HG03095 (cell line): ENCODE measurements at regions not wholly inside any gene's neighbourhood (a gene's known extent, or its start where the extent isn't known, plus 50 kb on each side); places are given as distances from the start of the nearest gene placed in this dataset.

Experiments used
- ATAC-seq: cut with Tn5 transposase; IDR thresholded peaks from one replicate; pipeline ENCODE4 v1.9.1; 2021; ENCODE audit warnings: moderate library complexity; ENCODE audit not compliant: unreplicated experiment

DNA sequence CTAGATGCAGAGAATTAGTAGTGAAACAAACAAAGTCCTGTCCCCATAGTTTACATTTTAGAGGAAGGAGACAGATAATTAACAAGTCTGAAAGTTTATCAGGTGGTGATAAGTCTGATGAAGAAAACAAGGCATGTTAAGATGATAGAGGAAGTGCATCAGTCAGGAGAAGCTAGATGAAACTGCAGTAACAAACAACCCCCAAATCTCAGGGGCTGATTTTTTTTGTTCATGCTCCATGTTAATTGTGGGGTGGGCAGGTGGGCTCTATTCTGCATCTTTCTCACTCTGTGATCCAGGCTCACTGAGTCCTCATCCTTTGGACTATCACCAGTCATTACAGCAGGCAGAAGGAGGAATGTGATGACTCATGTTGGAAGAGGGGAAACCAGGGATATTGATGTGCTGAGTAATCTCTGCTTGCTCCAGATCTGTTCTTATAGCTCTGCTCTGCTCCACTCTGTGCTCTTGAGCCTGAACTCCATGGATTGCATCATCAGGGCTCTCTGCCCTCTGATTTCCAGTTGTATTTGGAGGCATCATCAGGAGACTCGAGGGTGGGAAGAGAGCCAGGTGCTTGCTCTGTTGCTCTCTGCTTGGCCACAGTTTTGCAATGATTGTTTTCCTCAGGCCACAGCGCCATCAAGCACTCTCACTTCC, 166.9 kb downstream of the IER5 start:
- no peak for ATAC-seq

DNA sequence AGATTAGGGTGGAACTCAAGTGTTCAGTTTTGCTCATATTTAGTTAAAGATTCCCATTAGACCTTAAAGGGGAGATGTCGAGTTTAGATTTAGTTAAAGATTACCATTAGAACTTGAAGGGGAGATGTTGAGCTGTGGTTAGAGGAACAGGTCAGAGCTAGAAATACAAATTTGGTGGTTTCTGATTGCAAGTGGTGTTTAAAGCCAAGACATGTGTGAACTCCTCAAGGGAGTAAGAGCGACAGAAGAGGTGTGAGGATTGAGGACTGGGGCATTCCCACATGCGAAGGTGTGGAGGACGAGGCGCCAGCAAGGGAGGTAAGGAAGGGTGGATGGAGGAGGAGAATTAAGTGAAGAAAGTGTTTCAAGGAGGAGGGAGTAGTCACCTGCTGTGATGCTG, 168.6 kb downstream of the IER5 start:
- no peak for ATAC-seq

DNA sequence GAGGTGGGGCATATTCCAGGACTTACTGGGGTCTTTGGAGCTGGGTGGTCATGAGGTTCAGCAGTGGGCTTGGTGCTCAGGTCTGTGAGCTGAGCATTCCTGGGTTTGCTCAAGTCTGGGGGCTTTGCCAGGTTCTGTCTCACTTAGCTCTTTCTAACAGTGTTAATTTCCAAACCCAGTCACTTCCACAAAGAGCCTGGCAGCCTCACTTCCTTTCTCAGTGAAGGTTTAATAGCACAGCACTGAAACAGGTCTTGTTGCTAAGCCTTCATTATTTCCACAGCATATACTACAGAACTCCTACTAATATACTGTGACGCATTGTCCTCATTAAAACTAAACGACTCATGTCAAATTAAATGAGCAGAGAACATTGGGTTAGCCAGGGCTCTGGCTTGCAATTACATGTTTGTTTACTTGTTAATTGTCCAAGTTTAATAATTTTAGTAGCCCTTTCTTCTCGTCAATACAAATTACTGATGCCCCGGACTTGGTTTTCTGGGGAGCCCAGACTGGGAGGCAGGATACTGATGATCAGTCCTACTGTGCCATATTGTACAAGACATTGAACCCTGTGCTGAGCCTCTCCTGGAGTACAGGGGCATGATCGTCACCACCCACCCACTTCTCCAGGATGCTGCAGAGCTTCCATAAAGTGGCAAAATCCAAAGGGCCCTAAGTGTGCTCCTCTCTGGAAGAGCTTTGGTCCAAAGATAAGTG, 170.7 kb downstream of the IER5 start:
- no peak for ATAC-seq

DNA sequence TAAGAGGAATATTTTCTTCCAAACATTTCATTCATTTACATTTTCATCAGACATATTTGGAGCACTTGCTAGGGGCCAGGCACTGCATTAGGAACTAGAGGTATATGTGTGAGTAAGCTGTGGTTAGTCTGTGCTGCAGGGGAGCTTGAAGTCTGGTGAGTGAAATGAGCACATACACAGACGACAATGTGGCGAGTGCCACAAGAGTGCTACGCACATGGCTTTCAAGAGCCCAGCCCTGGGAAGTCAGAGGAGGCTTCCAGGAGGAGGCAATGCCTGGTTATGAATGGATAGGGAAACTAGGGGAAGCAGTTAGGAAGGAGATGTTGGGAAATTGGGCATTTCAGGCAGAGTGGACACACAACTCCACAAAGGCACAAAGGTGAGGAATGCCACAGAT, 171.8 kb downstream of the IER5 start:
- ATAC-seq = no peak

DNA sequence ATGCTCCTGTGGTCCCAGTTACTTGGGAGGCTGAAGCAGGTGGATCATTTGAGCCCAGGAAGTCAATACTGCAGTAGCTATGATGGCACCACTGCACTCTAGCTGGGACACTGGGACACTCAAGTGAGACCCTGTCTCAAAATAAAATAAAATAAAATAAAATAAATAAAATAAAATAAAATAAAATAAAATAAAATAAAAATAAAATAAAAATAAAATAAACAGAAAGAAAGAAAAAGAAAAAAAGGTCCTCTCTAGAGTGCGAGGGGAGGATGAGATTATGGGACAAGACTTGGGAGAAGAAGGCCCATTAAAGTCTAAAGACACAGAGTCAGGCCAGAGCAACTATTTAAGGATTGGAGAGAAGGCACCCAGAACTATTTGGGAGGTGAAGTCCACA, 172.5 kb downstream of the IER5 start:
- ATAC-seq = no peak

DNA sequence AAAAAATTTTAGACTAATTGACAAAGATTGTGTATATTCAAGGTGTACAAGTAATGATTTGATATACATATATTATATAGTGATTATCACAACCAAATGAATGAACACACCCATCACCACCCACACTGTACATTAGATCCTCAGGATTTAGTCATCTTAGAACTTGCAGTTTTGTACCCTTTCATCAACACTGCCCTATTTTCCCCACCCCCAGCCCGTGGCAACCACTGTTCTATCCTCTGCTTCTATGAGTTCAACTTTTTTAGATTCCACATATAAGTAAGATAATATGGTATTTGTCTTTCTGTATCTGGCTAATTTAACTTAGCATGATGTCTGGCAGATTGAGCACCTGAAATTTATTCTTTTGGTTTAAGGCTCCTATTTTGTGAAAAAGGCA, 173.6 kb downstream of the IER5 start:
- no peak for ATAC-seq

DNA sequence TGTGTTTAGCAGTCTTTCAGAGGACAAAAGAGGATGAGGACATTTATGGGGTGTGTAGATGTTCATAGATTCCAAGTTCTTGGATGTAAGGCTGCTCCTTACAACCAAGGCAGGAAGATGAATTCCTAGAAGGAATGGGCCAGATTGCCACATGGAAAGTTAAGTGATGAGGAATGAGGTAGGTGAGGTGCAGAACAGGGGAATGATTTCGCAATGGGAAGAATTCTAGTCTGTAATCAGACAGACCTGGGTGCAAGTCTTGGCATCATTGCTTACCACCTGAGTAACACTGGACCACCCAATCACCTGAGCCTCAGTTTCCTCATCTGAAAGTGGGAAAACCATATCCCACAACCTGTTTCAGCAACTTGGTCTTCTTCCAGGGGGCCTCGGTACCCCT, 174.9 kb downstream of the IER5 start:
- ATAC-seq = no peak

DNA sequence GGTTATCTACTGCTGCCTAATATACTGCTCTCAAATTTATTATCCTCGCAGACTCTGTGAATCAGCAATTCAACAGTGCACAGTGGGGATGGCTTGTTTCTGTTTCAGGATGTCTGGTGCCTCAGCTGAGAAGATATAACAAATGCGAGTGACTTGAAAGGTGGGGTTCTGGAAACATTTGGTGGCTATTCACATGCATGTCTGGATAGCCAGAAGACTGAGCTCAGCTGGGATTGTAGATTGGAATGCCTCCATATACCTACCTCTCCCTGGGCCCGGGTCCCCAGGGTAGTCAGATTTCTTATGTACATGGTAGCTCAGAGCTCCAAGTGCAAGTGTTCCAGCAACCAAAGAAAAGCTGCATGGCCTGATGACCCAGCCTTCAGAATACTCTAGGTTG, 176.3 kb downstream of the IER5 start:
- no peak for ATAC-seq

DNA sequence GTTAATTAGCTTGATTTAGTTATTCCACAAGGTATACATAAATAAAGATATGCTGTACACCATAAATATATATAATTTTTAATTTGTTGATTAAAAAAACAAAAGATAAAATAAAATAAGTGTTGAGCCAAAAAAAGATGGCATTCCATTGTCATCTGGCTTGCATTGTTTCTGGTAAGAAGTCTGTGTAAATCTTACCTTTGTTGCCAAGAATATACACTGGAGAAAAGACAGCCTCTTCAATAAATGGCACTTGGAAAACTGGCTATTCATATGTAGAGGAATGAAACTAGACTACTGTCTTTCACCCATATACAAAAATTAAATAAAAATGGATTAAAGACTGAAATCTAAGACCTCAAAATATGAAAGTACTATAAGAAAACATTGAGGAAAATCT, 196.5 kb downstream of the IER5 start:
- no peak for ATAC-seq

DNA sequence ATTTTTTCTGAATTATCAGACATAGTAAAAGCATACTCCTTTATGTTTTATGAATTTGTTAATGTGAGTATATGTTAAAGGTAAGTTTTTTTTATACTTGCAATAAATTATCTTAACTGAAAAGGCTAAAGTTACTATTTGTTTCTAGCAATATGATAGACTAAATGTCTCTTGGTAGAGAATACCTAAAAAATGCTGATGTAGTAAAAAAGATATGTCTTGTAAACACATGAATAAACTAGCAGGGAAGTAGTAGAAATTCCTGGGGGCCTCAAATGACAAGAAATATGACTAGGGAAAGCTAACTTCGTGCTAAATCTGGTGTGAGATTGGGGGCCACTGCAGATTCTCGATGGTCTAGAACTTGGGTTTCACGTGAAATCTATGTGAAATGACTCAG, 188.1 kb upstream of the CACNA1E start:
- ATAC-seq = no peak

DNA sequence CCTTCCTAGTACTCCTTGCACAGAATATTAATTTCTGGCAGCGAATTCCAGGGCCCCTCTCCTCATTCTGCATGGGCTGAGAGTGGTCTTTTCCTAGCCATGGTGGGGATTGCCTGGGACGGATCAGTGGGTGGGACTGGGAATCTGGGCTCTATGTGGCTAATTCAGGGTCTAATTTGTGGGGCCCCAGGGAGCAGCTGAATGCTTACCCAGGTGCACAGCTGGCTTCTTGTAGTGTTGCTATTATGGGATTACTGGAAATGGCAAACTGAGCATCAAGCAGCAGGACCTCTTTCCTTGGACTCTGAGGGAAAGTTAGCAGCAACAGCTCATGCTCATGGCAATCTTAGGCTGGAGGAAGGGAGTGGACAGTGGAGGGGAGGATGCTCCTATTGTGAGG, 187.1 kb upstream of the CACNA1E start:
- no peak for ATAC-seq

DNA sequence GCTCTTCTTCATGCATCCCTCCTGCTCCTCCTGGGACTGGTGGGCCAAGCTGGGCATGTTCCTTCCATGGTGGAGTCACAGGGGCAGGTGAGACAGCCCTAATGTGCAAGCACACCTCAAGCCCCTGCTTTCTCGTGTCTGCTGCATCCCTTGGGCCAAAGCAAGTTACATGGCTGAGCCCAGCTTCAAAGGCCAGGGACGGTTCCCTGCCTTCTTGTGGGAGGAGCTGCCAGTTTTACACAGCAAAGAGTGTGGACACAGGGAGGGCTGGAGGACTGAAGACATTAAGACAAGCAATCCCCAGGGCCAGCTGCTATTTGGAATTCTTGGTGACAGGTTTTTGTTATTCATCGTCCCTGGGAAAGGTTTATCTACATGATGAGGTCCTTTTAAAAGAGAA, 175.2 kb upstream of the CACNA1E start:
- ATAC-seq = no peak

DNA sequence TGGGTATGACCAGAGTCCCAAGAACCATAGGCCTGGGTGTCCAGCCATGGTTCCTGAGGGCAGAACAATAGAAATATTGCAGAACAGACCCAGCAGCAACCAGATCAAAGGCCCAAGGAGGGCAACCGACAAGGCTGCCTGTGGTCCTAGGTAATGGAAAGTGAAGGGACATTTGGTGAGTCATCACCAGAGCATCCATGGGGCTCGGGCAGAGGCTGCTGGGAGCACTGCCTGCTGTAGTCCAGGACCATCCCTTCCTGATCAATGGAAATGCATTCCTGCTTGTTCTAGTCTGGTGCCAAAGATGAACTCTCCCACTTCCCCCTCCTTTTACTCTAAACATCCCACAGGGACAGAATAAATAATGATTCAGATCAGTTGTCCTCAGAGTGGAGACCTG, 172.8 kb upstream of the CACNA1E start:
- no peak for ATAC-seq

DNA sequence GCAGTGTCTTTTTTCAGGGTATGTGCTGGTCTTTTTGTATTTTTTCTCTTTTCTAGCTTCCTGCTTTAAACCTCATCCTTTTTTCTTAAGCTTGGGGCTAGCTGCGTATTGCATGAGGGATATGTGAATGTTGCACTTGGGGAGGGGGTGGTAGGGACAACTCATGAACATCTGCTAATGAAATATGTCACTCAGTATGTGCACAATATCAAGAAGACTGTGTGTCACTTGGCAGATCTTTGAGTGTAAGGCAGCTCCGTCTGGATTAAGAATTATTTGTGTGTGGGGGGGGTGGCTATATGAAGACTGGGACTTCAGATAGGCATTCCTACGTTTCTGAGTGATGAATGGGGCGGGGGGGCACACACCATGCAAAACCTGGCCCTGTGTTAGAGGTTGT, 170.4 kb upstream of the CACNA1E start:
- no peak for ATAC-seq

DNA sequence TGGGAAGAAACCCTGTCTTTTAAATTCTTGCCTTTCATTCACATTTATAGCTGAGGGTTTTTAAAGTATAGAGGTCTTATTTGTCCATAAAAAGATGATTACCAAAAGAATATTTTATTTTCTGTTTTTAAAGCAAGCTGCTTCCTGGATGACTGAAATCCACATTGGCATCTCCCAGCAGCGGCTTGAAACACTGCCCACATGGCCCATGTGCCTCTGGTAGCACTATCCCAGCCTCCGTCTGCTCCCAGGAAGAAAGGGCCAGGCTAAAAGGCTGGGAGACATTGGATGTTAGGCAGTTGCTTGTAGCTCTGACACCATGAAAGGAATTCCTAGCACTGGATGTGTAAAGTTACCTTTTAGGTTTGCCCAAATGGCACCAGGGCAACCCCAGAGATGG, 169.9 kb upstream of the CACNA1E start:
- no peak for ATAC-seq

DNA sequence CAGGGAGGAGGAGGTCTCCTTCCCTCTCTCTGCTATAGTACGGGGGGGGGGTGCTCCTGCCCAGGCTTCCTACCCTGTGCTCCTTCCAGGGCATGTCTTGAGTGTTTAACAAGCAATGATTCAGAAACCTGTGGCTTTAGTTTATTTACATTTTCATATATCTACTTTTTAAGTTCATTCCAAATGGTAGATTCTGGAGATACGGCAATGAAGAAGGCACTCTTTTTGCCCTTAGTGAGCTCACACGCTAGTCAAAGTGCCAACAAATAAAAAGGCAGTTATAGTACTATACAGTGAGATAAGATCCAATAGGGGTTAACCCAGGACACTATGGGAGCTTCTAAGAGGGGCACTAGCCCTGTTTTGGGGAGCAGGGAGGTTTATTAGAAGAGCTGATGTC, 169.3 kb upstream of the CACNA1E start:
- no peak for ATAC-seq

DNA sequence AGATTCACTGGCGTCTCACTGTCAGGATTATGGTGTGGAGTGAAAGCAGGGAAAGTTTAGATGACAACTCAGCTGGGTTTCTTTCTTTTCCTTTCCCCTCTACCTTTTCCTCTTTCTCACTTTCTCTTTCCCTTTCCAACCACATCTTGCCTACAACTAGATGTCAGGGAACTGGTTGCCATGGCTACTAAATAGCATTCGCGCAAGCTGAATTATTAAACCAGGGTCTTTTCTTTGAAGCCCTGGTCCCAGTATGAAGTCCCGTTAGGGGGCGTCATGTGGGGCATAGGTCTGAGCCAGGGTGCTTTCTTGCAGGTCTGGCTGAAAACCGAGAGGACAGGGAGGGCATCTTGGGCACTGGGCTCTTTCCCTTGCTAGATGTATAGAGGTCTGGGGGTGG, 168.4 kb upstream of the CACNA1E start:
- no peak for ATAC-seq

DNA sequence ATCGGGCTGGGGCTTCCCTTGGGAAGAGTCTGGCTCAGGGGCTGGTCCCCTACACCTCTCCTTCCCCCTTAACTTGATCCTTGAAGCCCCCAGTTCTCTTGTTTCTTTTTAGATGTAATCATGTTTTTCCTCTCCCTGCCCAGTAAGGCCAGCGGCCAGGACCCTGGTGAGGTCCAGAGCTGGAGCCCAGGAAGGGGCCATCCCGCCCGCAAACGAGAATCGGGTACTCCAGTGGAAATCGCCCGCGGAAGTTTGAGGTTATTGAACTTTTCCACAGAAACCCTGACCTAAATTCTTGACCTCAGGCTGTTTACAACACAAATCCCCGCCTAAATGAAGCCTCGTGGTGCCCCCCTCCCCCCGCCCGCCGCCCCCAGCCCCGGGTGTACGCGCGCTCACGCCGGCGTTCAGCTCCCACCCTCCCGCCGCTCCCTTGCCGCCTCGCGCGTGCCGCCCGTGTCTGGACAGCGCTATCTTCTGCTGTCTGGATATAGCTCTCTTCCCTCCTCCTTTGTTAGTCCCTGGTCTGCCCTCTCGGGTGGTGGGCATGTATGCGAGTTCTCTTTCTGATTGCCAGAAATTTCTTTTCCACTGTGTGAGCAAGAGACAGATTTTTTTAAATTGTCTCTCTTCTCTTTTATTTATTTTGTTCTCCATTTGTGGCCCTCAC, 165.9 kb upstream of the CACNA1E start:
- no peak for ATAC-seq

DNA sequence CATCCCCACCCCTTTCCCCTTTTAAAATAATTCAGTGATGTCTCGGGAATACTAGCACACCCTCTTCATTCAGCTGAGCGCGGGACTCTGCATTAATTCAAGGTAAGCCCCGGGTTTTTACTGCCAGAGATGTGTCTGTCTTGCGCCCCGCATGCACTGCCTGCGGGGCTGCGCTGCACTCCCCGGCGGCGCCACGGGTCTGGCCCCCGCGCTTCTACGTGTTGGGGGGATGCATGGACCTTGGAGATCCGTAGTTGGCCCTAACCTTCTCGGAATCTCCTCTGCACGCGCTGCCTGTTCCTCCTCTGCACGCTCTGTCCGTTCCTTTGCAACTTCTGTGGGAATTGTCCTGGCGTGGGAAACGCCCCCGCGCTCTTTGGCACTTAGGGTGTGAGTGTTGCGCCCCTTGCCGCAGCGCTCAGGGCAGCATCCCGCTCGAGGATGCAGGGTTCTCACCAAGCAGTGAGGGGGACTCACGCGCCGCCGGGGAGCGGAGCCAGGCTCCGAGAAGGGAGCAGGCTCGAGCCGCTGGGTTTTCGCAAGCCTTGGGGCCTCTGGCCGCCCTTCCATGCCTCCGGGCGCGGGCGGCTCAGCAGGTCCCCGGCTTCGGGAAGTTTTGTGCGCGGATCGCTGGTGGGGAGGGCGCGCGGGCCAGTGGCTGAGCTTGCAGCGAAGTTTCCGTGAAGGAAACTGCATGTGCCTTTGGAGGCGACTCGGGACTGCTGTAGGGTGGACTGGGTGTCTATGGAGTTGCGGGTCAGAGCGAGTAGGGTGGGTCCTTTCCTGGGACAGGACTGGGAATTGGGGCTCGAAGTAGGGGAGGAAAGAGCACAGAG, 165.1 kb upstream of the CACNA1E start:
- ATAC-seq = no peak

DNA sequence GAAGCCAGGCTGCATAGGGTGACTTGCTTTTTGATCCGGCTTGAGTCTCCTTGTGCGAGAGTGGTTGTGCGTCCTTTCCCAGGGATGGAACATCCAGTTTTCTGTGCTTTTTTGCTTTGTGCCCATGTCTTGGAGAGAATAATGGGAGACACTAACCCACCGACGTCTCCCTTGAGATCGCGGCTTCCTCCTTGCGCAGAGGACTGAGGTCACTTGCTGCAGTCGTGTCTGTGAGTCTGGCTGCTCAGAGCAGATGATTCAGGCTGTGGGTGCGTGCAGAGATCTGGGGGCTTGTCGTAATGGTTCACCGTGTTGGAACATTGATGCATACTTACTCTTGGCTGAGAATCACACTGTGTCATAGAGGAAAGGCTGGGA, 164.5 kb upstream of the CACNA1E start:
- no peak for ATAC-seq

DNA sequence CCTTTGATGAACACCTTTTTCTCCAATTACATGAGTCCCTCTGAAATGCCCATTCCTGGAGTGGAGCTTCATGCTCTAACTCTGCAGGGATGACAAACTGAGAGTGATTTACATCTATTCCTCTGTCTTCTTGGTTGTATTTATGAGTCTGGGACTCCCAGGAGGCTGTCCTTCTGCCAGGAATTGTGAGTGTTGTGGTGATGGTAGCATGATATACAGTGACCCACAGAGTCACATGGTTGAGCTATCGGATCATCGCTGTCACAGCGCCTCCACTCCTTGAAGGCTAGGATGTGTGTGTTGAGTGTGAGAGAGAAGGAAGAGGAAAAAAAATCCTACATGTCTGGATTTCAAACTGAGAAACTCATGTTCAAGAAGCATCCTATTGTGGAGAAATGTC, 163.4 kb upstream of the CACNA1E start:
- no peak for ATAC-seq
